ENCODE measurements at regions not wholly inside any gene's neighbourhood (a gene's known extent, or its start where the extent isn't known, plus 50 kb on each side); places are given as distances from the start of the nearest gene placed in this dataset.

DNA sequence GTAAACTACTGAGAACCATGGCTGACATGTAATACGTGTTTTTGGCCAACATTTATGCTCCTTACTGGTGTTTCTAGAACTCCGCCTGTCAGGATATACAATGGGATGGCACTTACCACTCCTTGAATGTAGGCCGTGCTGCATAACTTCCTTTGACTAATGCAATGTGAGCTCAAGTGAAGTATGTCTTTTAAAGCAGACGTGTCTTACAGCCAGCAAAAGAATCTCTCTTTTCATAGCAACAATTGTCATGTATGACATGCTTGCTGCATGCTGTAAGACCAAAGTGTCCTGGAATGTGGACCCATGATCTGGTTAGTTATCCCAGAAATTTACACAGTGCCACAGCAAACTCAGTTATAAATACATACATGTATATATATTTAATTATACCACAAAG lies 1202.7 kb upstream of the PIK3C3 start:
- H3K9ac ChIP-seq (ENCODE audit: low read length) = no peak overlapping the region
- H4K20me1 ChIP-seq (ENCODE audit: low read depth, low read length) = no peaks in the 10 kb centered on the region
- no peaks in the 10 kb centered on the region for H3K9me2 ChIP-seq (replicated peaks; ENCODE audit: insufficient read depth, low read length)
- no peak overlapping the region for H2AFZ ChIP-seq (ENCODE audit: low read depth, low read length, severe bottlenecking)
- no peaks in the 10 kb centered on the region for H3K9me3 ChIP-seq (ENCODE audit: insufficient read depth, low read length)
- no peaks in the 10 kb centered on the region for H3K36me3 ChIP-seq (ENCODE audit: low read length)
- H3K27me3 ChIP-seq (ENCODE audit: low read length) = no peaks in the 10 kb centered on the region
- no peak overlapping the region for H3K27ac ChIP-seq (ENCODE audit: low read depth, low read length)
- TF ChIP-seq, protein P1, sequence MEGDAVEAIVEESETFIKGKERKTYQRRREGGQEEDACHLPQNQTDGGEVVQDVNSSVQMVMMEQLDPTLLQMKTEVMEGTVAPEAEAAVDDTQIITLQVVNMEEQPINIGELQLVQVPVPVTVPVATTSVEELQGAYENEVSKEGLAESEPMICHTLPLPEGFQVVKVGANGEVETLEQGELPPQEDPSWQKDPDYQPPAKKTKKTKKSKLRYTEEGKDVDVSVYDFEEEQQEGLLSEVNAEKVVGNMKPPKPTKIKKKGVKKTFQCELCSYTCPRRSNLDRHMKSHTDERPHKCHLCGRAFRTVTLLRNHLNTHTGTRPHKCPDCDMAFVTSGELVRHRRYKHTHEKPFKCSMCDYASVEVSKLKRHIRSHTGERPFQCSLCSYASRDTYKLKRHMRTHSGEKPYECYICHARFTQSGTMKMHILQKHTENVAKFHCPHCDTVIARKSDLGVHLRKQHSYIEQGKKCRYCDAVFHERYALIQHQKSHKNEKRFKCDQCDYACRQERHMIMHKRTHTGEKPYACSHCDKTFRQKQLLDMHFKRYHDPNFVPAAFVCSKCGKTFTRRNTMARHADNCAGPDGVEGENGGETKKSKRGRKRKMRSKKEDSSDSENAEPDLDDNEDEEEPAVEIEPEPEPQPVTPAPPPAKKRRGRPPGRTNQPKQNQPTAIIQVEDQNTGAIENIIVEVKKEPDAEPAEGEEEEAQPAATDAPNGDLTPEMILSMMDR (IDR thresholded peaks at IDR 0.05; ENCODE audit: insufficient read depth, low read length, poor library complexity, severe bottlenecking) = no peak
- no peak for TF ChIP-seq EZH2phosphoT487 (conservative IDR thresholded peaks at IDR 0.05; ENCODE audit: low read length)
- no peak overlapping the region for H3K4me3 ChIP-seq (ENCODE audit: insufficient read depth, low read length, poor library complexity, severe bottlenecking)
- H3F3A ChIP-seq (ENCODE audit: insufficient read depth) = no peaks in the 10 kb centered on the region
- no peak overlapping the region for H3K4me2 ChIP-seq (ENCODE audit: low read depth, low read length, poor library complexity, severe bottlenecking)
- no peaks in the 10 kb centered on the region for H3K79me2 ChIP-seq (ENCODE audit: insufficient read depth, low read length)

DNA sequence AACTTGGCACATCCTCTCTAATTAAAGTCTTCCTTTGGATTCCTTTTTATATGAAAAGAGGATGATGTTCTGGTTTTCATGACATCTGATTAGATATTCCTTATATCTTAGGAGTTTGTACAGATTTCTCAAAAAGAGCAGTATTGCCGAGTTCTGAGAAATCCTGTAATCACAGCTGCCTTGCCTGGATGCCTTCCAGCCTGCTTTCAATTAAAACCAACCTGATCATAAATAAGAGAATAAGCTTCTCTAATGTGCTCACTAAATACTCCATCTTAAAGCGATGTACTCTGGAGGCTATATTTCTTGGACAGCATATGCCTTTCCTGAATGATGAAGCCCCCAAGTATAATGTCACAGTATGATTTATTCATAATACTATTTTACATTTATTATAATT lies 1203.8 kb upstream of the PIK3C3 start:
- Histone ChIP-seq H3K9ac (ENCODE audit: low read length) (no peak overlapping the region), H3K79me2 (ENCODE audit: insufficient read depth, low read length) (no peaks in the 10 kb centered on the region), H3K27ac (ENCODE audit: low read depth, low read length) (no peak overlapping the region), H3K36me3 (ENCODE audit: low read length) (no peaks in the 10 kb centered on the region), H3K27me3 (ENCODE audit: low read length) (no peaks in the 10 kb centered on the region), H3F3A (ENCODE audit: insufficient read depth) (no peaks in the 10 kb centered on the region), H2AFZ (ENCODE audit: low read depth, low read length, severe bottlenecking) (no peak overlapping the region), H3K9me2 (replicated peaks; ENCODE audit: insufficient read depth, low read length) (no peaks in the 10 kb centered on the region), H4K20me1 (ENCODE audit: low read depth, low read length) (no peaks in the 10 kb centered on the region), H3K4me2 (ENCODE audit: low read depth, low read length, poor library complexity, severe bottlenecking) (no peak overlapping the region), H3K4me3 (ENCODE audit: insufficient read depth, low read length, poor library complexity, severe bottlenecking) (no peak overlapping the region), H3K9me3 (ENCODE audit: insufficient read depth, low read length) (no peaks in the 10 kb centered on the region)
- TF ChIP-seq, protein P1 (IDR thresholded peaks at IDR 0.05; ENCODE audit: insufficient read depth, low read length, poor library complexity, severe bottlenecking) = no peak
- TF ChIP-seq EZH2phosphoT487 (conservative IDR thresholded peaks at IDR 0.05; ENCODE audit: low read length) = no peak

DNA sequence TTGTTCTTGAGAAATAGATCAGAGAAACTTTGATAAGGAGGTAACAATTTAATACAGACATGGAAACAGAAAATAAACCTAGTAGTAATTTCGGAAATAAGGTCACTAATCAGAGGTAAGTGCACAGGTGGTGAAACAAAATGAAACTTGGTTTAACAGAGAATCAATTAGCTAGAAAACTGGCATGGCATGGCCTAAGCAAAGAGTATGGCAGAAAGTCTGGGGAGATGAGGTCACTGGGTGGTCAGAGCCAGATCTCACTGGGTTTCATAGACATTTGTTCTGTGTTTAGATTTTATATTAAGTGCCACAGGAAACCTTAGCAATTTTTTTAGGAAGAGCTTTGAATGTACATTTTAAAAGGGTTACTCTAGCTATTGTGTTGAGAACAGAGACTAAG lies 1216.0 kb upstream of the PIK3C3 start:
- H2AFZ ChIP-seq (ENCODE audit: low read depth, low read length, severe bottlenecking) = no peak overlapping the region
- H3K9ac ChIP-seq (ENCODE audit: low read length) = no peak overlapping the region
- H3K27ac ChIP-seq (ENCODE audit: low read depth, low read length) = no peak overlapping the region
- no peaks in the 10 kb centered on the region for H3K79me2 ChIP-seq (ENCODE audit: insufficient read depth, low read length)
- H4K20me1 ChIP-seq (ENCODE audit: low read depth, low read length) = no peaks in the 10 kb centered on the region
- H3K9me2 ChIP-seq (replicated peaks; ENCODE audit: insufficient read depth, low read length) = no peaks in the 10 kb centered on the region
- H3K36me3 ChIP-seq (ENCODE audit: low read length) = no peaks in the 10 kb centered on the region
- H3K27me3 ChIP-seq (ENCODE audit: low read length) = no peaks in the 10 kb centered on the region
- no peak overlapping the region for H3K4me3 ChIP-seq (ENCODE audit: insufficient read depth, low read length, poor library complexity, severe bottlenecking)
- H3K4me2 ChIP-seq (ENCODE audit: low read depth, low read length, poor library complexity, severe bottlenecking) = no peak overlapping the region
- H3K9me3 ChIP-seq (ENCODE audit: insufficient read depth, low read length) = no peaks in the 10 kb centered on the region
- TF ChIP-seq EZH2phosphoT487 (conservative IDR thresholded peaks at IDR 0.05; ENCODE audit: low read length) = no peak
- TF ChIP-seq, protein P1 (IDR thresholded peaks at IDR 0.05; ENCODE audit: insufficient read depth, low read length, poor library complexity, severe bottlenecking) = no peak
- no peaks in the 10 kb centered on the region for H3F3A ChIP-seq (ENCODE audit: insufficient read depth)

Measured in SU-DHL-6 (cell line).